Lower leg skin (tissue), 4 donors: ENCODE measurements at regions not wholly inside any gene's neighbourhood (a gene's known extent, or its start where the extent isn't known, plus 50 kb on each side); places are given as distances from the start of the nearest gene placed in this dataset.

Experiments used
- DNase-seq, 2 donors: peaks; one replicate each; pipeline ENCODE4 v3.0.0-alpha.2; 2019; ENCODE audit warnings: low spot score in 2 of 2
- H3K4me3 ChIP-seq: fragments of 200-600 bp; sonication (generic); 2 replicates; pipeline ENCODE4 v1.5.1; 2017; ENCODE audit warnings: mild to moderate bottlenecking, low read depth; ENCODE audit not compliant: poor library complexity, severe bottlenecking
- CTCF ChIP-seq, 3 donors: fragments of 450-650 bp; IDR thresholded peaks; one replicate each; pipeline ENCODE4 v1.5.1; 2016; ENCODE audit warnings: antibody characterized with exemption in 3 of 3, mild to moderate bottlenecking in 3 of 3, moderate library complexity in 2 of 3
- POLR2A ChIP-seq, 2 donors: fragments of 450-650 bp; IDR thresholded peaks; one replicate each; pipeline ENCODE4 v1.6.1; 2016 to 2017; ENCODE audit warnings: antibody characterized with exemption in 2 of 2, mild to moderate bottlenecking in 1 of 2, moderate library complexity in 1 of 2
- WGBS, 2 donors: methylation state at CpG; one replicate each; pipeline ENCODE4 v1.1.5; 2018; 5-methylcytosine and 5-hydroxymethylcytosine counted together
- intact Hi-C: fragments of 100-400 bp; cut with DNase I; formaldehyde crosslinking; loops from one replicate; pipeline ENCODE4 v1.15.0; 2023; ENCODE audit warnings: low total_unique reads

DNA sequence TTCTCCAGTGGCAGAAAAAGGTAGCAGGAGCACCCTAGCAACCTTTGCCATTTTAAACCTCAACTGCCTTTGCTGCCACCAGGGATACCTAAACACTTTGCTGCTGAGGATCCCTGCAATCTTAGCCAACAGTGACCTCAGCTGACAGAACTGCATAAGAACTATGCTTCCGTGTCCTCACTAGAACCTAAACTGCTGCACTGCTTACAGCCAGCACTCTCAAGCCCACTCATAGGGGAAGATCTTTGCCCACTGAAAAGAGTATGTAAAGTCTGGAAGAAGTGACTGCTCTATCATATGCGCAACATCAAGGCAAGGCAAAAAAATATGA, 270.0 kb upstream of the PCDH20 start:
- 62 to 65% methylated on average over 2 of the region's 2 CpGs for WGBS, 2 donors
- H3K4me3 ChIP-seq = no peak overlapping the region
- DNase-seq = no peak
- intact Hi-C loops = no loop called here
- TF ChIP-seq CTCF (IDR thresholded peaks at IDR 0.05) (no peak), POLR2A (IDR thresholded peaks at IDR 0.05) (no peak)

- no peak for TF ChIP-seq CTCF (IDR thresholded peaks at IDR 0.05)
- no peak for TF ChIP-seq POLR2A (IDR thresholded peaks at IDR 0.05)
- WGBS, 2 donors = 78 to 81% methylated on average over 4 of the region's 4 CpGs
- intact Hi-C loops = no loop called here
- no peak overlapping the region for H3K4me3 ChIP-seq
- DNase-seq = no peak
These were observed 269.5 kb upstream of the PCDH20 start for GRCh38 chr13:61684976-61685681.

DNA sequence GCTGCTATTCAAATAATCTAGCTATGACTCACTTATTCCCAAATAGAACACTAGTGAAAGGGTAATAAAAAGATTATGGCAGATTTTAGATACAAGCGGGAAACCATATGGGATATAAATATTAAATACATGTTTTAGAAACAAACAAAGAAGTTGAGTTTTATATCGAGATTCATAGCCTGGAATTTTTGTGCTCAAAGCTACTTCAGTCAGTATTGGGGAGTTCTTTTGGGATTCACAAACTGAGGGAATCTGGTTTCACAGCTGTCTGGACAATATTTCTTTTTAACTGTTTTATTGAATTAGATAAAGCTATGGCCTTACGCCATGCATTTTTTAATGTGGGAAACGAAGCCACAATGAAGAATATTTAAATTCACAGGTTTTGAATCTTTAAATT, 257.1 kb upstream of the PCDH20 start:
- intact Hi-C loops = no loop called here
- no peak overlapping the region for H3K4me3 ChIP-seq
- TF ChIP-seq CTCF (IDR thresholded peaks at IDR 0.05) = no peak
- no peak for TF ChIP-seq POLR2A (IDR thresholded peaks at IDR 0.05)
- 62 to 73% methylated on average over 4 of the region's 4 CpGs for WGBS, 2 donors
- DNase-seq = no peak

DNA sequence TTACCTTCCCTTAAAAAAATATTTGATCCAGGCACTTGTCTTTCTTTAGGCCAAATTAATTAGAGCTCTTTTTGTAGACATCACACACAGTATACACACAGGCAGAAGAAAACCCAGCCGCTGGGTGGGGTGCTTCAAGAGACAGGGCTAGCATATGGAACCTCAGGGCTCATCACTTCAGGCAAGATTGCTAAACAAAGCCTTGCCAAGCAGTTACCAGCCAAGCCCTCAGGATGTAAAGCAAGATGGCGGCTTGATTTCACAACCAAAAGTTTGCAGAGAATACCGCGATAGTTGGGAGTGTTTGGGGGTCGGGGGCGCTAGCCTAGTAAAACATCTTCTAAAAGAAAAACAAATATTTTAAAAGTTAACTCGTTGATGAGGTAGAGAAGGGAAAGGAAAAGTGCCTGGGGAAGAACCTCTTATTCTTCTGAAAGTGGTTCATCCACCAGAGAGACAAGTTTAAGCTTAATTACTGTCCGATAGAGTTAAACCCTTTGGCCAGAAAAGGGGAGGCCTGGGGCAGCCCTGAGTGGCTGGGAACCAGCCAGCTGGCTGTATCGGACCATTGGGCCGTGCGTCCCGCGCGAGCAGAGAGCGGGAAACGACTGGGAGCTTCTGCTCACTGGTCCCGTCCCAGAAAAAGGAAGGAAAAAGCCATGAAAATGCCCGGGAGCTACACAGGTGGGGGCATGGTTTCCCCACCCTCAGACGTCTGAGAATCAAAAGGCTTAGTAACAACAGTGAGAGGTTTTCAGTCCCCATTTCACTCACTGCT, 254.9 kb upstream of the PCDH20 start:
- no peak overlapping the region for H3K4me3 ChIP-seq
- WGBS, 2 donors = 88 to 90% methylated on average over 19 of the region's 19 CpGs
- intact Hi-C loops = no loop called here
- TF ChIP-seq CTCF (IDR thresholded peaks at IDR 0.05) (no peak), POLR2A (IDR thresholded peaks at IDR 0.05) (no peak)
- no peak for DNase-seq

DNA sequence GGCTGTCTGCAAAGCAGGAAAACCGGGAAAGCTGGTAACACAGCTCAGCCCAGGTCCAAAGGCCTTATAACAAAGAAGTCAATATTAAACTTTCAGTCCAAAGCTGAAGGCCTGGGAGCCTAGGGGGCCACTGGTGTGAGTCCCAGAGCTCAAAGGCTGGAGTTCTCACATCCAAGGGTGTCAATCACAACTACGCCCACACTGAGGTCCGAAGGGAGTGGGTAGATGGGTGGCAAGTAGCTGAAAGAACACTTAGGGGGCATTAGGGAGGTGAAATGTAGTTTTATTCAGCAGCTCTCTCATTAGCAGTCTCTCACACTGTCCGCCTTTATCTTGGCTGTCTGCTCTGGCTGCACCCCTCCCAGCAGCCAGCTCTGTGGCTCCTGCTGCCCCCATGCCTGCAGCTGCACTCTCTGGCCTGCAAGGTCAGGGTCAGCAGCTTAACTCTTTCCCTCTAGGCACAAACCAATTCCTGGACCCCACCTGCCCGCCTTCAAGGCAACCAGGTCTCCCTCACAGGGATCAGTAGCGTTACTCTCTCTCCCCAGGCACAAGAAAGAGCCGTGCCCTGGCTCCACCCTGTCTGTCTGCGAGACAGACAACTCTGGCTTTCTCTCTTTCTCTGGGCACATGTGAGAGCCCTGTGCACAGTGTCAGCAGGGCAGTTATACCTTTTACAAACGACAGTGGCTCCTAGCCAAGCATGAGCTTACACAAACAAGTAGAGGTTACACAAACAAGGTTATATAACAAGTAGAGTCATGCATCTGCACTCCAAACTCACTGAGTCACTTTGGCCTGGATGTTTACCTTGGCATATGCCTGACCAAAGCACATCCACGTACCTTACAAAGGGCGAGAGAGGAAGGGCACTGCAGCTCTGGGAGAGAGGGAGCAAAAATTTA, 249.4 kb upstream of the PCDH20 start:
- intact Hi-C loops = no loop called here
- H3K4me3 ChIP-seq = no peak overlapping the region
- no peak for DNase-seq
- TF ChIP-seq CTCF (IDR thresholded peaks at IDR 0.05) (peak in 1 of 3 donors; percentile 5), POLR2A (IDR thresholded peaks at IDR 0.05) (no peak)
- 51 to 59% methylated on average over 11 of the region's 11 CpGs for WGBS, 2 donors
